OCI-LY3 (cell line): ENCODE measurements at regions not wholly inside any gene's neighbourhood (a gene's known extent, or its start where the extent isn't known, plus 50 kb on each side); places are given as distances from the start of the nearest gene placed in this dataset.

ENCODE experiments used
- EZH2phosphoT487 ChIP-seq: fragments of 200-600 bp; shearing (Covaris generic); IDR thresholded peaks from 2 replicates; pipeline ENCODE4 v1.6.1; 2018; ENCODE audit warnings: antibody characterized with exemption, mixed run types, low read depth
- TF ChIP-seq, protein P1 (sequence below): fragments of 200-600, 300-600 bp; sonication (generic); IDR thresholded peaks from 2 replicates; pipeline ENCODE4 v1.5.1; 2014; ENCODE audit warnings: antibody characterized with exemption, low read length, low read depth

DNA sequence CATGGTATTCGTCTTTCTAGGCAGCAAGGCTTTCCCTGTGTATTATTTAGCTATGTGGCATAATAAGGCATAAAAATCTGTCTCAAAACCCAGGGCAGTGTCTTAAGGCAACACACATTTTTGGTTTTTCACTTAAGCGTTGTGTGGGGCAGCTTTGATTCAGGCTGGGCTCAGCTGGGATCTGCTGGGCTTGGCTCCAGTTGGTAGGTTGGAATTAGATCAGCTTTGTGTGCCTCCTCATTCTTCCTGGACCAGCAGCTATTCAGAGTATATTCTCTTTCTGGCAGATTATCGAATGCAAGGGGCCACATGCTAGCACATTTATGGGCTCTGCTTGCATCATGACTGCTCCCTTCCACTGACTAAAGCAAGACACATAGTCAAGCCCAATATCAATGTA, 487.9 kb downstream of the RFPL4B start:
- TF ChIP-seq, protein P1, sequence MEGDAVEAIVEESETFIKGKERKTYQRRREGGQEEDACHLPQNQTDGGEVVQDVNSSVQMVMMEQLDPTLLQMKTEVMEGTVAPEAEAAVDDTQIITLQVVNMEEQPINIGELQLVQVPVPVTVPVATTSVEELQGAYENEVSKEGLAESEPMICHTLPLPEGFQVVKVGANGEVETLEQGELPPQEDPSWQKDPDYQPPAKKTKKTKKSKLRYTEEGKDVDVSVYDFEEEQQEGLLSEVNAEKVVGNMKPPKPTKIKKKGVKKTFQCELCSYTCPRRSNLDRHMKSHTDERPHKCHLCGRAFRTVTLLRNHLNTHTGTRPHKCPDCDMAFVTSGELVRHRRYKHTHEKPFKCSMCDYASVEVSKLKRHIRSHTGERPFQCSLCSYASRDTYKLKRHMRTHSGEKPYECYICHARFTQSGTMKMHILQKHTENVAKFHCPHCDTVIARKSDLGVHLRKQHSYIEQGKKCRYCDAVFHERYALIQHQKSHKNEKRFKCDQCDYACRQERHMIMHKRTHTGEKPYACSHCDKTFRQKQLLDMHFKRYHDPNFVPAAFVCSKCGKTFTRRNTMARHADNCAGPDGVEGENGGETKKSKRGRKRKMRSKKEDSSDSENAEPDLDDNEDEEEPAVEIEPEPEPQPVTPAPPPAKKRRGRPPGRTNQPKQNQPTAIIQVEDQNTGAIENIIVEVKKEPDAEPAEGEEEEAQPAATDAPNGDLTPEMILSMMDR = no peak
- TF ChIP-seq EZH2phosphoT487 = no peak
